Ectodermal cell (in vitro differentiated cells): ENCODE measurements at regions not wholly inside any gene's neighbourhood (a gene's known extent, or its start where the extent isn't known, plus 50 kb on each side); places are given as distances from the start of the nearest gene placed in this dataset.

Experiments
- H3K27ac ChIP-seq: 2 replicates; pipeline ENCODE4 v1.7.0; 2013; ENCODE audit warnings: mild to moderate bottlenecking, low read depth, low read length; ENCODE audit not compliant: insufficient read depth, poor library complexity, severe bottlenecking
- H3K27me3 ChIP-seq: 2 replicates; pipeline ENCODE4 v1.7.0; 2013; ENCODE audit warnings: mild to moderate bottlenecking, low read length; ENCODE audit not compliant: insufficient read depth, control insufficient read depth, poor library complexity, severe bottlenecking
- H3K36me3 ChIP-seq: one replicate; pipeline ENCODE4 v1.7.0; 2013; ENCODE audit warnings: low read length; ENCODE audit not compliant: control insufficient read depth, insufficient read depth
- H3K4me1 ChIP-seq: one replicate; pipeline ENCODE4 v1.7.0; 2013; ENCODE audit warnings: low read length; ENCODE audit not compliant: control insufficient read depth, insufficient read depth
- H3K4me3 ChIP-seq: 2 replicates; pipeline ENCODE4 v1.7.0; 2013; ENCODE audit warnings: low read depth, low read length, control low read depth; ENCODE audit not compliant: insufficient read depth
- H3K9me3 ChIP-seq: 2 replicates; pipeline ENCODE4 v1.7.0; 2013; ENCODE audit warnings: mild to moderate bottlenecking, low read length, moderate library complexity; ENCODE audit not compliant: control insufficient read depth
- WGBS, 2 experiments: methylation state at CpG; one replicate each; pipeline ENCODE4 v1.1.7; 2013; ENCODE audit warnings: missing lambda C conversion rate in 2 of 2; 5-methylcytosine and 5-hydroxymethylcytosine counted together

GRCh38 chr5:88144219-88145001, 124.2 kb downstream of the TMEM161B start:
- no peaks in the 10 kb centered on the region for H3K36me3 ChIP-seq
- H3K4me1 ChIP-seq = peaks cover 5% of the 10 kb centered on the region
- WGBS, 2 experiments = 55 to 56% methylated on average over 28 of the region's 28 CpGs
- H3K27ac ChIP-seq = no peak overlapping the region
- H3K27me3 ChIP-seq = peaks cover 84% of the 10 kb centered on the region
- no peaks in the 10 kb centered on the region for H3K9me3 ChIP-seq
- H3K4me3 ChIP-seq = no peak overlapping the region

DNA sequence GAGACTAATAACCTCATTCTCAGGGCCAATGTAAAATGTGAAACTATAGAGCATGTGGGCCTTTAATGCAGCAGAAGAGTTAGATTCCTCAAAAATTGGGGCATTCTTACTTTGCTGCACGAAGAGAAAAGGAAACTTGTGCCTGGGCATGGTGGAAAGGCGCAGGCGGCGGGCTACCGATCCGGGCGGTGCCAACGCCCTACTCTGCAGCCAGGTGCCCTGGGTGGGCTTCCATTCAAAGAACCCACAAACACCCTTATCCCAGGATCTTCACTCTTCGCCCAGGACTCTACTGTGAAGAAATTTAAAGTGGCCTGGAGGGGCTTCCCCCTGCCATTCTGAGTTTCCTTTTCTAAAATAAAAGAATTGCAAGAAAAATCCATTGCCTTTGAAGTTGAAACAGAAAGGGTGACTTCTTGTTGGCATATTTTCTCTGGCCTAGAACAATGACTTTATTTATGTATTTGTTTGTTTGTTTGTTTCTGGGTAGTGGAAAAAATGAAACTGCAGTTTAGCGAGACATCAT, 124.9 kb downstream of the TMEM161B start:
- H3K27ac ChIP-seq = no peak overlapping the region
- H3K36me3 ChIP-seq = no peaks in the 10 kb centered on the region
- peaks cover 5% of the 10 kb centered on the region for H3K4me1 ChIP-seq
- WGBS, 2 experiments = 48 to 61% methylated on average over 10 of the region's 10 CpGs
- H3K4me3 ChIP-seq = no peak overlapping the region
- H3K9me3 ChIP-seq = no peaks in the 10 kb centered on the region
- peaks cover 90% of the 10 kb centered on the region for H3K27me3 ChIP-seq

GRCh38 chr5:88142886-88143692, 125.6 kb downstream of the TMEM161B start:
- H3K27me3 ChIP-seq = peaks cover 87% of the 10 kb centered on the region
- no peak overlapping the region for H3K27ac ChIP-seq
- H3K9me3 ChIP-seq = no peaks in the 10 kb centered on the region
- 35 to 36% methylated on average over 20 of the region's 20 CpGs for WGBS, 2 experiments
- H3K4me3 ChIP-seq = no peak overlapping the region
- peaks cover 5% of the 10 kb centered on the region for H3K4me1 ChIP-seq
- H3K36me3 ChIP-seq = no peaks in the 10 kb centered on the region

DNA sequence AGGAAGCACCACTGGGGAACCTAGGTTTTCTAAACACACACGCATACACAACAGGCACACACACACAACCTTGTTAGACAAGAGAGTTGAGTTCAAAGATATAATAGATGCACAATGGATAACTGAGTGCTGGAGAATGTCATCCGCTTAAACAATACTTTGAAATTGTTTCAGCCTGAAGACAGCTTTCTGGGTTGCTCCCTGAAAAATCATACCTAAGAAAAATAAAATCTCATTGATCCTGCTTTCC, 126.1 kb downstream of the TMEM161B start:
- no peak overlapping the region for H3K4me3 ChIP-seq
- 24 to 43% methylated on average over 1 to 2 of the region's 2 CpGs for WGBS, 2 experiments

GRCh38 chr5:88140856-88141752, 127.5 kb downstream of the TMEM161B start:
- H3K4me3 ChIP-seq = peak overlapping the region; percentile 45
- H3K9me3 ChIP-seq = no peaks in the 10 kb centered on the region
- peaks cover 5% of the 10 kb centered on the region for H3K4me1 ChIP-seq
- peaks cover 69% of the 10 kb centered on the region for H3K27me3 ChIP-seq
- H3K27ac ChIP-seq = no peak overlapping the region
- WGBS, 2 experiments = 0 to 1% methylated on average over 44 to 46 of the region's 49 CpGs
- no peaks in the 10 kb centered on the region for H3K36me3 ChIP-seq

More for the DNA sequence above, 126.1 kb downstream of the TMEM161B start:
- peaks cover 83% of the 10 kb centered on the region for H3K27me3 ChIP-seq
- H3K36me3 ChIP-seq = no peaks in the 10 kb centered on the region
- peaks cover 5% of the 10 kb centered on the region for H3K4me1 ChIP-seq
- no peaks in the 10 kb centered on the region for H3K9me3 ChIP-seq
- no peak overlapping the region for H3K27ac ChIP-seq

GRCh38 chr5:88140396-88140855, 128.2 kb downstream of the TMEM161B start:
- Histone ChIP-seq H3K9me3 (no peaks in the 10 kb centered on the region), H3K36me3 (no peaks in the 10 kb centered on the region), H3K27me3 (peaks cover 62% of the 10 kb centered on the region), H3K4me1 (peaks cover 5% of the 10 kb centered on the region), H3K4me3 (peak overlapping the region; percentile 45), H3K27ac (no peak overlapping the region)
- WGBS, 2 experiments = 15 to 19% methylated on average over 15 of the region's 15 CpGs

DNA sequence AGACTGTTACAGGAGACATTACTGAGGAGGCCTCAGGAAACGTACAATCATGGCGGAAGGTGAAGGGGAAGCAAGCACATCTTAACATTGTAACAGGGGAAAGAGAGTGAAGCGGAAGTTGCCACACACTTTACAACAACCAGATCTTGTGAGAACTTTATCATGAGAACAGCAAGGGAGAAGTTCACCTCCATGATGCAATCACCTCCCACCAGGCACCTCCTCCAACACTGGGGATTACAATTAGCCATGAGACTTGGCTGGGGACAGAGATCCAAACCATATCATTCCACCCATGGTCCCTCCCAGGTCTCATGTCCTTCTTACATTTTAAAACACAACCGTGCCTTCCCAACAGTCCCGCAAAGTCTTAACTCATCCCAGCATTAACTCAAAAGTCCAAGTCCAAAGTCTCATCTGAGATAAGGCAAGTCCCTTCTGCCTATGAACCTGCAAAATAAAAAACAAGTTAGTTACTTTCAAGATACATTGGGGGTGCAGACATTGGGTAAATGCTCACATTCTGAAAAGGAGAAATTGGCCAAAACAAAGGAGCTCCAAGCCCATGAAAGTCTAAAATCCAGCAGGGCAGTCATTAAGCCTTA, 138.3 kb downstream of the TMEM161B start:
- no peak overlapping the region for H3K27ac ChIP-seq
- H3K36me3 ChIP-seq = no peaks in the 10 kb centered on the region
- H3K4me1 ChIP-seq = no peaks in the 10 kb centered on the region
- H3K27me3 ChIP-seq = no peaks in the 10 kb centered on the region
- no peaks in the 10 kb centered on the region for H3K9me3 ChIP-seq
- WGBS, 2 experiments = 91 to 94% methylated on average over 5 of the region's 5 CpGs
- H3K4me3 ChIP-seq = no peak overlapping the region

DNA sequence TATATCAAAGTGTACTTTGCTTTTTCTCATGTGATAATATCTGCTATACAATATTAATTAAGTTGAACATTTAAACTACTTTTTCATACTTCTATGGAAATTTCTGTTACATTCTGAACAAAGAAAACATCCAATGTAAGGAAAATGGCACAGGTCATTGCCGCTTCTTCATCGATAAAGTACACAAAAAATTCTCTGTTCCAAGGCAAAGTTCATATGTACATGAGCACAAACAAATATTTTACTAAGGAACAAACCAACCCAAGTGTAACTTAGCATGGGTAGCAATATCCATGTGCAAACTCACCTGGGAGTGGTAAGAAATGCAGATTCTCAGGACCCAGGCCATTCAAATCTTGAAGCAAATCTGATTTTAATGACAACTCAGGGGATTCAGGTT, 139.8 kb downstream of the TMEM161B start:
- Histone ChIP-seq H3K4me3 (no peak overlapping the region), H3K27me3 (no peaks in the 10 kb centered on the region), H3K36me3 (no peaks in the 10 kb centered on the region), H3K9me3 (no peaks in the 10 kb centered on the region), H3K4me1 (no peaks in the 10 kb centered on the region), H3K27ac (no peak overlapping the region)
- 94 to 97% methylated on average over 2 of the region's 2 CpGs for WGBS, 2 experiments

- H3K4me1 ChIP-seq = no peaks in the 10 kb centered on the region
- no peak overlapping the region for H3K4me3 ChIP-seq
- no peaks in the 10 kb centered on the region for H3K27me3 ChIP-seq
- no peaks in the 10 kb centered on the region for H3K9me3 ChIP-seq
- H3K27ac ChIP-seq = no peak overlapping the region
- H3K36me3 ChIP-seq = no peaks in the 10 kb centered on the region
- 96% methylated on average over 4 of the region's 4 CpGs for WGBS, 2 experiments
These were observed 149.0 kb downstream of the TMEM161B start for GRCh38 chr5:88119535-88120125.
